HepG2 (cell line): ENCODE measurements at regions not wholly inside any gene's neighbourhood (a gene's known extent, or its start where the extent isn't known, plus 50 kb on each side); places are given as distances from the start of the nearest gene placed in this dataset.

ENCODE experiments used
- ATAC-seq: fragments of 200-7000 bp; cut with Tn5 transposase; 3 replicates; pipeline ENCODE4 v1.9.1; 2020; ENCODE audit warnings: mild to moderate bottlenecking, moderate library complexity
- BruUV-seq: library from RNA; stranded (reverse); fragments of 400-500 nt; replicated peaks from 2 replicates; lab custom pipeline; 2021; lab: Mats Ljungman, UMichigan
- CTCF ChIA-PET: fragments of 300-600 bp; formaldehyde crosslinking; extraction: SDS; loops from one replicate; lab custom pipeline; 2021; ENCODE audit warnings: low total read pairs, inconsistent platforms, low intra/inter-chr PET ratio; lab: Yijun Ruan, JAX
- POLR2A ChIA-PET: fragments of 350-600 bp; sonication (Branson Sonifier 250); formaldehyde crosslinking; loops from one replicate; lab custom pipeline; 2020; ENCODE audit warnings: antibody characterized with exemption, inconsistent platforms; lab: Yijun Ruan, JAX
- DNase-seq: peaks from one replicate; pipeline ENCODE4 v3.0.0-alpha.2; 2015; ENCODE audit warnings: low spot score
- FAIRE-seq: peaks from 3 replicates; lab custom pipeline; 2011; peaks lifted over from hg19 to GRCh38; lab: Jason Lieb, UNC
- H2AFZ ChIP-seq: one replicate; pipeline ENCODE4 v1.6.1; 2011; ENCODE audit warnings: low read length, inconsistent platforms
- H3K27ac ChIP-seq: fragments of 300-600 bp; 3 replicates; pipeline ENCODE4 v1.8.0; 2011; ENCODE audit warnings: mixed run types, mild to moderate bottlenecking, mixed read lengths, low read length, inconsistent platforms; ENCODE audit not compliant: insufficient read depth; ENCODE audit errors: extremely low read length
- H3K27me3 ChIP-seq, 2 experiments: fragments of 200-600 bp in 1 of 2; 2 replicates in 1 of 2; 3 replicates in 1 of 2; pipeline versions ENCODE4 v1.6.0 to v1.8.0; 2011; ENCODE audit warnings: low read length in 2 of 2, mild to moderate bottlenecking in 2 of 2, moderate library complexity in 2 of 2, inconsistent platforms in 1 of 2; ENCODE audit not compliant: insufficient read depth in 2 of 2, control insufficient read depth in 1 of 2
- H3K36me3 ChIP-seq, 2 experiments: fragments of 200-600 bp in 1 of 2; replicated peaks in 1 of 2; 2 replicates in 1 of 2; 3 replicates in 1 of 2; pipeline versions ENCODE4 v1.5.1 to v1.8.0; 2011; ENCODE audit warnings: low read length in 2 of 2, inconsistent platforms in 1 of 2; ENCODE audit not compliant: insufficient read depth in 2 of 2, control insufficient read depth in 1 of 2
- H3K4me1 ChIP-seq: 2 replicates; pipeline ENCODE4 v1.5.1; 2012; ENCODE audit warnings: low read length, inconsistent platforms; ENCODE audit not compliant: insufficient read depth
- H3K4me2 ChIP-seq: 2 replicates; pipeline ENCODE4 v1.6.0; 2011; ENCODE audit warnings: low read depth, low read length, inconsistent platforms
- H3K4me3 ChIP-seq, 3 experiments: fragments of 200-600 bp in 1 of 3; sonication (generic), shearing (Covaris generic) in 1 of 3; replicated peaks in 1 of 3; 2 replicates each; pipeline ENCODE4 v1.5.1; 2011 to 2016; ENCODE audit warnings: low read length in 3 of 3, inconsistent platforms in 2 of 3, low read depth in 2 of 3, mild to moderate bottlenecking in 2 of 3, control low read depth in 1 of 3, mixed read lengths in 1 of 3; ENCODE audit not compliant: insufficient read depth in 1 of 3
- H3K79me2 ChIP-seq: one replicate; pipeline ENCODE4 v1.6.1; 2011; ENCODE audit warnings: low read length, inconsistent platforms; ENCODE audit not compliant: insufficient read depth
- H3K9ac ChIP-seq: 2 replicates; pipeline ENCODE4 v1.6.0; 2011; ENCODE audit warnings: mild to moderate bottlenecking, low read depth, low read length, inconsistent platforms; ENCODE audit not compliant: insufficient read depth
- H3K9me3 ChIP-seq: 2 replicates; pipeline ENCODE4 v1.5.1; 2012; ENCODE audit warnings: mild to moderate bottlenecking, low read length
- H4K20me1 ChIP-seq: 2 replicates; pipeline ENCODE4 v1.6.0; 2011; ENCODE audit warnings: inconsistent platforms, mild to moderate bottlenecking, low read length, moderate library complexity; ENCODE audit not compliant: insufficient read depth
- CENPX ChIP-seq: sonication (generic); formaldehyde crosslinking; IDR thresholded peaks from 2 replicates; pipeline ENCODE4 v1.9.0; 2021; ENCODE audit warnings: mild to moderate bottlenecking, missing genetic modification reagents, moderate library complexity
- GLI4 ChIP-seq: sonication (generic); formaldehyde crosslinking; IDR thresholded peaks from 2 replicates; pipeline ENCODE4 v1.5.1; 2020; ENCODE audit warnings: missing genetic modification reagents, mild to moderate bottlenecking, moderate library complexity, borderline replicate concordance
- NFIB ChIP-seq: sonication (generic); formaldehyde crosslinking; IDR thresholded peaks from 2 replicates; pipeline ENCODE4 v1.9.0; 2021; ENCODE audit warnings: missing genetic modification reagents, mild to moderate bottlenecking, borderline replicate concordance
- RBFOX2 ChIP-seq: fragments of 200-400 bp; formaldehyde crosslinking; IDR thresholded peaks from 2 replicates; pipeline ENCODE4 v1.6.1; 2017; ENCODE audit warnings: low read depth, mild to moderate bottlenecking, low read length
- RFX3 ChIP-seq: IDR thresholded peaks from 2 replicates; pipeline ENCODE4 v1.6.1; 2016; ENCODE audit warnings: missing biosample characterization, missing genetic modification reagents
- SALL2 ChIP-seq: sonication (generic); formaldehyde crosslinking; IDR thresholded peaks from 2 replicates; pipeline ENCODE4 v1.8.1; 2023; ENCODE audit warnings: mild to moderate bottlenecking, missing genetic modification reagents, inconsistent platforms
- TOPORS ChIP-seq: sonication (generic); formaldehyde crosslinking; IDR thresholded peaks from 2 replicates; pipeline ENCODE4 v1.8.0; 2023; ENCODE audit warnings: mild to moderate bottlenecking, missing genetic modification reagents
- ZNF263 ChIP-seq: sonication (generic); formaldehyde crosslinking; IDR thresholded peaks from 2 replicates; pipeline ENCODE4 v1.4.0; 2020; ENCODE audit warnings: missing genetic modification reagents
- ZNF337 ChIP-seq: sonication (generic); formaldehyde crosslinking; IDR thresholded peaks from 2 replicates; pipeline ENCODE4 v1.5.1; 2020; ENCODE audit warnings: missing genetic modification reagents, low read depth, mild to moderate bottlenecking, borderline replicate concordance
- ZNF430 ChIP-seq: sonication (generic); formaldehyde crosslinking; IDR thresholded peaks from 2 replicates; pipeline ENCODE4 v1.9.0; 2021; ENCODE audit warnings: mild to moderate bottlenecking, missing genetic modification reagents
- in situ Hi-C: cut with HindIII; loops from 2 replicates; pipeline ENCODE4 v1.10.0; 2017; ENCODE audit warnings: low pct_unique_long_range_greater_than_20kb; ENCODE audit not compliant: extremely low pct_ligation_motif_present
- intact Hi-C: fragments of 100-400 bp; cut with micrococcal nuclease; formaldehyde crosslinking; loops from one replicate; pipeline ENCODE4 v1.10.0; 2022; ENCODE audit not compliant: unreplicated experiment
- TF ChIP-seq, protein P1 (sequence below): sonication (generic); formaldehyde crosslinking; IDR thresholded peaks from 2 replicates; pipeline ENCODE4 v1.8.1; 2023; ENCODE audit warnings: missing genetic modification reagents, inconsistent platforms, borderline replicate concordance
- TF ChIP-seq, protein P2 (sequence below): sonication (generic); formaldehyde crosslinking; IDR thresholded peaks from 2 replicates; pipeline ENCODE4 v1.4.0; 2020; ENCODE audit warnings: missing genetic modification reagents
- TF ChIP-seq, protein P3 (sequence below): sonication (generic); formaldehyde crosslinking; IDR thresholded peaks from 2 replicates; pipeline ENCODE4 v1.8.0; 2022; ENCODE audit warnings: missing genetic modification reagents, mild to moderate bottlenecking, inconsistent platforms, borderline replicate concordance
- TF ChIP-seq, protein P4 (sequence below): sonication (generic); formaldehyde crosslinking; IDR thresholded peaks from 2 replicates; pipeline ENCODE4 v1.8.1; 2023; ENCODE audit warnings: missing genetic modification reagents, mild to moderate bottlenecking, borderline replicate concordance

DNA sequence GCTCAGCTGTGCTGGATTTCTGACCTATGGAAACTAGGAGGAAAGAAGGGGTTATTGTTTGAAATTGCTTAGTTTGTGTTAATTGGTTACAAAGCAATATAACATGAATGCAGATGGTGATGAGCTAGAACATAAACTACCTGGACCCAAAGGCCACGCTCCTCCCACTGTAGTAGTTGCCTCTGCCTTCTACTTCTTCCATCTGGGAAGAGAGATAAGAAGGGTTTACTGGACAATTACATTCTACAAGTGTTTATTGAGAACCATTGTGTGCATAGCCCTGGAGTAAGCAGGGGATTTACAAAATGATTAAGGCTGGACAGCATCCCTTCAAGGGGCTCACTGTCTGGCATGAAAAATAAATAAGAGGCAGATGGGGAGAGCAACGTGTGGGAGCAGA is 355.3 kb upstream of the TRPC7 start (continued):
- TF ChIP-seq, protein P1, sequence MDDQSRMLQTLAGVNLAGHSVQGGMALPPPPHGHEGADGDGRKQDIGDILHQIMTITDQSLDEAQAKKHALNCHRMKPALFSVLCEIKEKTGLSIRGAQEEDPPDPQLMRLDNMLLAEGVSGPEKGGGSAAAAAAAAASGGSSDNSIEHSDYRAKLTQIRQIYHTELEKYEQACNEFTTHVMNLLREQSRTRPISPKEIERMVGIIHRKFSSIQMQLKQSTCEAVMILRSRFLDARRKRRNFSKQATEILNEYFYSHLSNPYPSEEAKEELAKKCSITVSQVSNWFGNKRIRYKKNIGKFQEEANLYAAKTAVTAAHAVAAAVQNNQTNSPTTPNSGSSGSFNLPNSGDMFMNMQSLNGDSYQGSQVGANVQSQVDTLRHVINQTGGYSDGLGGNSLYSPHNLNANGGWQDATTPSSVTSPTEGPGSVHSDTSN (CRISPR knock-in tag): no peak

DNA sequence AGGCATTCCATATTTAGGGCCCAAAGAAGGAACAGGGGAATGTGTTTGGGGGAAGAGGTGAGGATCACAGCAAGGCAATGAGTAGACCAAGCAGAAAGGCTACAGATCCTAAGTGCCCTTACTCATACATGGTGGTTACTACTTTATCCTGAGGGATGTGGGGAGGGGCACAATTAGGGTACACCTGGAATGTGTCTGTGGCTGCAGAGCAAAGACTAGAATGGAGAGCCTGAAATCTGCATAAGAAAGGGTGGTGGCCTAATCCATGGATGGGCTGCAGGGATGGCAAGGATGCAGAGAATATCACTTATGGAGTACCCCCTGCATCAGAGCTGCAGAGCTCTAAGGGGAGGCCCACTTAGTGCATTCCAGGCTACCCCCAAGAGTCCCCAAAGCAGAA is 352.6 kb upstream of the TRPC7 start:
- ATAC-seq (no peak), DNase-seq (no peak), FAIRE-seq (no peak)
- H3K9ac ChIP-seq: no peak overlapping the region
- H4K20me1 ChIP-seq: no peaks in the 10 kb centered on the region
- no TSS peak for BruUV-seq
- no peak overlapping the region for H2AFZ ChIP-seq
- no peaks in the 10 kb centered on the region for H3K9me3 ChIP-seq
- intact Hi-C loops: no loop called here
- no peaks in the 10 kb centered on the region for H3K36me3 ChIP-seq
- CTCF ChIA-PET: no interaction called here
- H3K4me3 ChIP-seq: no peak overlapping the region
- H3K79me2 ChIP-seq: no peaks in the 10 kb centered on the region
- POLR2A ChIA-PET: no interaction called here
- in situ Hi-C loops: no loop called here
- H3K4me1 ChIP-seq: no peaks in the 10 kb centered on the region
- H3K27me3 ChIP-seq: no peaks in the 10 kb centered on the region
- H3K4me2 ChIP-seq: no peak overlapping the region
- H3K27ac ChIP-seq: no peak overlapping the region
- TF ChIP-seq GLI4 (CRISPR knock-in tag) (no peak), RFX3 (no peak), SALL2 (CRISPR knock-in tag) (no peak), TOPORS (CRISPR knock-in tag) (no peak), NFIB (CRISPR knock-in tag) (no peak), CENPX (CRISPR knock-in tag) (no peak), RBFOX2 (no peak), ZNF263 (CRISPR knock-in tag) (no peak), ZNF430 (CRISPR knock-in tag) (no peak), ZNF337 (CRISPR knock-in tag) (no peak)
- TF ChIP-seq, protein P2, sequence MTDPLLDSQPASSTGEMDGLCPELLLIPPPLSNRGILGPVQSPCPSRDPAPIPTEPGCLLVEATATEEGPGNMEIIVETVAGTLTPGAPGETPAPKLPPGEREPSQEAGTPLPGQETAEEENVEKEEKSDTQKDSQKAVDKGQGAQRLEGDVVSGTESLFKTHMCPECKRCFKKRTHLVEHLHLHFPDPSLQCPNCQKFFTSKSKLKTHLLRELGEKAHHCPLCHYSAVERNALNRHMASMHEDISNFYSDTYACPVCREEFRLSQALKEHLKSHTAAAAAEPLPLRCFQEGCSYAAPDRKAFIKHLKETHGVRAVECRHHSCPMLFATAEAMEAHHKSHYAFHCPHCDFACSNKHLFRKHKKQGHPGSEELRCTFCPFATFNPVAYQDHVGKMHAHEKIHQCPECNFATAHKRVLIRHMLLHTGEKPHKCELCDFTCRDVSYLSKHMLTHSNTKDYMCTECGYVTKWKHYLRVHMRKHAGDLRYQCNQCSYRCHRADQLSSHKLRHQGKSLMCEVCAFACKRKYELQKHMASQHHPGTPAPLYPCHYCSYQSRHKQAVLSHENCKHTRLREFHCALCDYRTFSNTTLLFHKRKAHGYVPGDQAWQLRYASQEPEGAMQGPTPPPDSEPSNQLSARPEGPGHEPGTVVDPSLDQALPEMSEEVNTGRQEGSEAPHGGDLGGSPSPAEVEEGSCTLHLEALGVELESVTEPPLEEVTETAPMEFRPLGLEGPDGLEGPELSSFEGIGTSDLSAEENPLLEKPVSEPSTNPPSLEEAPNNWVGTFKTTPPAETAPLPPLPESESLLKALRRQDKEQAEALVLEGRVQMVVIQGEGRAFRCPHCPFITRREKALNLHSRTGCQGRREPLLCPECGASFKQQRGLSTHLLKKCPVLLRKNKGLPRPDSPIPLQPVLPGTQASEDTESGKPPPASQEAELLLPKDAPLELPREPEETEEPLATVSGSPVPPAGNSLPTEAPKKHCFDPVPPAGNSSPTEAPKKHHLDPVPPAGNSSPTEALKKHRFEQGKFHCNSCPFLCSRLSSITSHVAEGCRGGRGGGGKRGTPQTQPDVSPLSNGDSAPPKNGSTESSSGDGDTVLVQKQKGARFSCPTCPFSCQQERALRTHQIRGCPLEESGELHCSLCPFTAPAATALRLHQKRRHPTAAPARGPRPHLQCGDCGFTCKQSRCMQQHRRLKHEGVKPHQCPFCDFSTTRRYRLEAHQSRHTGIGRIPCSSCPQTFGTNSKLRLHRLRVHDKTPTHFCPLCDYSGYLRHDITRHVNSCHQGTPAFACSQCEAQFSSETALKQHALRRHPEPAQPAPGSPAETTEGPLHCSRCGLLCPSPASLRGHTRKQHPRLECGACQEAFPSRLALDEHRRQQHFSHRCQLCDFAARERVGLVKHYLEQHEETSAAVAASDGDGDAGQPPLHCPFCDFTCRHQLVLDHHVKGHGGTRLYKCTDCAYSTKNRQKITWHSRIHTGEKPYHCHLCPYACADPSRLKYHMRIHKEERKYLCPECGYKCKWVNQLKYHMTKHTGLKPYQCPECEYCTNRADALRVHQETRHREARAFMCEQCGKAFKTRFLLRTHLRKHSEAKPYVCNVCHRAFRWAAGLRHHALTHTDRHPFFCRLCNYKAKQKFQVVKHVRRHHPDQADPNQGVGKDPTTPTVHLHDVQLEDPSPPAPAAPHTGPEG (CRISPR knock-in tag): no peak
- TF ChIP-seq, protein P3, sequence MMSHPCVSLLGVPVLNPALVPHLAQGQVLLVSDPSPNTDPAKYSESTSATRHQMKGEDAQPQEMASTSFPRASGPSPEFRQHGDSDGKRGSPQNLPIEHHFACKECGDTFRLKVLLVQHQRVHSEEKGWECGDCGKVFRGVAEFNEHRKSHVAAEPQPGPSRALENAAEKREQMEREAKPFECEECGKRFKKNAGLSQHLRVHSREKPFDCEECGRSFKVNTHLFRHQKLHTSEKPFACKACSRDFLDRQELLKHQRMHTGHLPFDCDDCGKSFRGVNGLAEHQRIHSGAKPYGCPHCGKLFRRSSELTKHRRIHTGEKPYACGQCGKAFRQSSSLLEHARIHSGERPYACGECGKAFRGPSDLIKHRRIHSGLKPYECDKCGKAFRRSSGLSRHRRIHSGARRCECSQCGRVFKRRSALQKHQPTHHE (CRISPR knock-in tag): no peak
- TF ChIP-seq, protein P4, sequence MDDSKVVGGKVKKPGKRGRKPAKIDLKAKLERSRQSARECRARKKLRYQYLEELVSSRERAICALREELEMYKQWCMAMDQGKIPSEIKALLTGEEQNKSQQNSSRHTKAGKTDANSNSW: no peak
